Nephron (organoid): ENCODE measurements at regions not wholly inside any gene's neighbourhood (a gene's known extent, or its start where the extent isn't known, plus 50 kb on each side); places are given as distances from the start of the nearest gene placed in this dataset.
"Not testable (repeated sequence)": the region's sequence is repeated elsewhere in the genome, so short reads cannot be mapped to it uniquely, and the experiment has no call there.

Experiments
- H3K27ac Mint-ChIP-seq, 3 experiments: 2 replicates each; pipeline ENCODE4 v1.8.0; 2020; ENCODE audit warnings: mixed read lengths in 3 of 3, mild to moderate bottlenecking in 2 of 3, moderate library complexity in 1 of 3
- H3K27me3 Mint-ChIP-seq: 2 replicates; pipeline ENCODE4 v1.8.0; 2021; ENCODE audit warnings: low read depth, mild to moderate bottlenecking, moderate library complexity, mixed read lengths
- H3K36me3 Mint-ChIP-seq: 2 replicates; pipeline ENCODE4 v1.8.0; 2020; ENCODE audit warnings: low read depth, mixed read lengths
- H3K4me1 Mint-ChIP-seq: 2 replicates; pipeline ENCODE4 v1.8.0; 2020; ENCODE audit warnings: mixed read lengths
- H3K4me3 Mint-ChIP-seq, 3 experiments: 2 replicates each; pipeline ENCODE4 v1.8.0; 2020; ENCODE audit warnings: mild to moderate bottlenecking in 3 of 3, mixed read lengths in 3 of 3, moderate library complexity in 2 of 3
- H3K9me3 Mint-ChIP-seq: 2 replicates; pipeline ENCODE4 v1.8.0; 2020; ENCODE audit warnings: mixed read lengths
- CTCF ChIP-seq, 3 experiments: fragments of 200-600 bp; sonication (generic); IDR thresholded peaks; one replicate each; pipeline ENCODE4 v1.5.0; 2021; ENCODE audit warnings: antibody characterized with exemption in 3 of 3; ENCODE audit not compliant: unreplicated experiment in 3 of 3

DNA sequence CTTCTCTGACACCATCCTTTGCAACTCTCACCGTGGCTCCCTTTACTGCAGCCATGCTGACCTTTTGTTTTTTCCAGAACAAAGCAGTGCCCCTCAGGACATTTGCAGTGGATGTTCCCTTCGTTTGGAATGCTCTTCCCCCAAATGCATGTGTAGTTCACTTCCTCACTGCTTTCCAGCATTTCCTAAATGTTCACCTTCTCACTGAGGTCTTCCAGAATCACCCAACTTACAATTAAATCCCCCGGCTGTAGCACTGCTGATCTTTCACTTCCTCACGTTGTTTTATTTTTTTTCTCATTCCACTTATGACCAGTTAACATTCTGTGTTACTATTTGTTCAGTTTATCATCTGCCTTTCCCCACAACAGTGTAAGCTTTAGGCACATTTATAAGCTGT lies 73.1 kb downstream of the GASK1B start:
- no peak for TF ChIP-seq CTCF (IDR thresholded peaks at IDR 0.05; ENCODE audit: unreplicated experiment in 3 of 3)
- H3K9me3 Mint-ChIP-seq, result peaks cover 3% of the 10 kb centered on the region

DNA sequence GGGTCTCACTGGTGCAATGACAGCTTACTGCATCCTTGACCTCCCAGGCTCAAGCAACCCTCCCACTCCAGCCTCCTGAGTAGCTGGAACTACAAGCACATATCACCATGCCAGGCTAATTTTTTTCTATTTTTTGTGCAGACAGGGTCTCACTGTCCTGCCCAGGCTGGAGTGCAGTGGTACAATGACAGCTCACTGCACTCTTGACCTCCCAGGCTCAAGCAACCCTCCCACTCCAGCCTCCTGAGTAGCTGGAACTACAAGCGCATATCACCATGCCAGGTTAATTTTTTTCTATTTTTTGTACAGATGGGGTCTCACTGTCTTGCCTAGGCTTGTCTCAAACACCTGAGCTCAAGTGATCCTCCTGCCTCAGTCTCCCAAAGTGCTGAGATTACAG lies 74.0 kb downstream of the GASK1B start:
- H3K9me3 Mint-ChIP-seq, result peaks cover 3% of the 10 kb centered on the region
- H3K36me3 Mint-ChIP-seq, result no peaks in the 10 kb centered on the region
- no peak for TF ChIP-seq CTCF (IDR thresholded peaks at IDR 0.05; ENCODE audit: unreplicated experiment in 3 of 3)
- no peaks in the 10 kb centered on the region for H3K4me1 Mint-ChIP-seq
- no peak overlapping the region for H3K27ac Mint-ChIP-seq
- no peaks in the 10 kb centered on the region for H3K27me3 Mint-ChIP-seq
- no peak overlapping the region for H3K4me3 Mint-ChIP-seq

More for the DNA sequence above, 73.1 kb downstream of the GASK1B start:
- H3K36me3 Mint-ChIP-seq, result no peaks in the 10 kb centered on the region
- H3K4me1 Mint-ChIP-seq, result no peaks in the 10 kb centered on the region
- H3K27me3 Mint-ChIP-seq, result no peaks in the 10 kb centered on the region
- no peak overlapping the region for H3K4me3 Mint-ChIP-seq
- H3K27ac Mint-ChIP-seq, result no peak overlapping the region

GRCh38 chr4:158094413-158095134 lies 78.3 kb downstream of the GASK1B start:
- Mint-ChIP-seq H3K27ac (peak overlapping the region in 2 of 3 experiments; percentile 43 to 44), H3K9me3 (peaks cover 9% of the 10 kb centered on the region), H3K27me3 (no peaks in the 10 kb centered on the region), H3K4me1 (peaks cover 10% of the 10 kb centered on the region), H3K36me3 (peaks cover 4% of the 10 kb centered on the region), H3K4me3 (no peak overlapping the region)
- no peak for TF ChIP-seq CTCF (IDR thresholded peaks at IDR 0.05; ENCODE audit: unreplicated experiment in 3 of 3)

DNA sequence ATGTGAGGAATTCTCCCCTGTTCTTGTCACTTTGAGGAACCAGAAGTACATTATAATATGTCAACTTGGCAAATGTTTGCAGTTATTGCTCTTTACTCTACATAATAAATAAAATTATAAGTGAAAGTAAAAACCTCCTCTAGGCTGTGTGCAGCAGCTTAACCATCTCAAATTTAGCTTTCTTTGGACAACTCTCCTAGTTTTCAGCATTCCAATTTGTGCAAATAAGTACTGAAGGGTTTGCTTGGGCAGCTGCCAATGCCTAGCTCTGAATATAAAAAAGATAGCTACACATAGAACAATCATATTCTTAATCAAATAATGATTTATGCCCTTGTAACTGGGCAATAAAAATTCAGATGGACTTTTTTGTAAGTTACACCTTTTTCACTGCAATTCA lies 82.5 kb downstream of the GASK1B start:
- Mint-ChIP-seq H3K4me3 (peak overlapping the region in 2 of 3 experiments; percentile 48 to 61), H3K27me3 (no peaks in the 10 kb centered on the region), H3K4me1 (peaks cover 10% of the 10 kb centered on the region), H3K36me3 (peaks cover 4% of the 10 kb centered on the region), H3K9me3 (peaks cover 6% of the 10 kb centered on the region), H3K27ac (peak overlapping the region; percentile 94 to 98 (median 95))
- TF ChIP-seq CTCF (IDR thresholded peaks at IDR 0.05; ENCODE audit: unreplicated experiment in 3 of 3), result no peak

DNA sequence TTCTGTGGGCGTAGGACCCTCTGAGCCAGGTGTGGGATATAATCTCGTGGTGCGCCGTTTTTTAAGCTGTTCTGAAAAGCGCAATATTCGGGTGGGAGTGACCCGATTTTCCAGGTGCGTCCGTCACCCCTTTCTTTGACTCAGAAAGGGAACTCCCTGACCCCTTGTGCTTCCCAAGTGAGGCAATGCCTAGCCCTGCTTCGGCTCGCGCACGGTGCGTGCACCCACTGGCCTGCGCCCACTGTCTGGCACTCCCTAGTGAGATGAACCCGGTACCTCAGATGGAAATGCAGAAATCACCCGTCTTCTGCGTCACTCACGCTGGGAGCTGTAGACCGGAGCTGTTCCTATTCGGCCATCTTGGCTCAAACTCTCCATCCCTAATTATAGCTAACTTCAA lies 82.9 kb downstream of the GASK1B start:
- not testable (repeated sequence) for H3K36me3 Mint-ChIP-seq, H3K4me1 Mint-ChIP-seq, H3K9me3 Mint-ChIP-seq, H3K27me3 Mint-ChIP-seq
- Mint-ChIP-seq H3K4me3 (peak overlapping the region in 2 of 3 experiments; percentile 48 to 61), H3K27ac (peak overlapping the region; percentile 94 to 98 (median 95))

DNA sequence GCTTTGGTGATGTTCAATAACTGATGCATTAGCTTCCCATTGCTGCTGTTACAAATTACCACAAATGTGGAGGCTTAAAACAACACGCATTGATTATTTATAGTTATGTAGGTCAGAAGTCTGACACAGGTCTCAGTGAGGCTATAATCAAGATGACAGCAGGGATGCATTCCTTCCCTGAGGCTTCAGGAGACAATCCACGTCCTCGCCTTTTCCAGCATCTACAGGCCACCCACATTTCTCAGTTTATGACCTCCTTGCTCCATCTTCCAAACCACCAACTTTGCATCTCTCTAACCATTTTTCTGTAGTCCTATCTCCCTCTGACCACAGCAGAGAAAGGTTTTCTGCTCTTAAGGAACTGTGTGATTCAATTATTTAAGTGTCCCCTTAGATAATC lies 92.5 kb downstream of the GASK1B start:
- Mint-ChIP-seq H3K4me1 (peaks cover 19% of the 10 kb centered on the region), H3K27ac (peak overlapping the region; percentile 84 to 90 (median 88)), H3K4me3 (peak overlapping the region in 1 of 3 experiments; percentile 15), H3K36me3 (no peaks in the 10 kb centered on the region), H3K27me3 (no peaks in the 10 kb centered on the region), H3K9me3 (no peaks in the 10 kb centered on the region)
- no peak for TF ChIP-seq CTCF (IDR thresholded peaks at IDR 0.05; ENCODE audit: unreplicated experiment in 3 of 3)
